Tibial nerve (tissue), 4 donors: ENCODE measurements at regions not wholly inside any gene's neighbourhood (a gene's known extent, or its start where the extent isn't known, plus 50 kb on each side); places are given as distances from the start of the nearest gene placed in this dataset.

Experiments
- DNase-seq, 2 donors: peaks; one replicate each; pipeline ENCODE4 v3.0.0-alpha.2; 2019; ENCODE audit warnings: low spot score in 2 of 2
- H3K27ac ChIP-seq, 4 donors: fragments of 200-600 bp; sonication (generic) in 3 of 4; one replicate each; pipeline ENCODE4 v1.5.1; 2017 to 2019; ENCODE audit warnings: mild to moderate bottlenecking in 1 of 4
- H3K27me3 ChIP-seq, 2 donors: fragments of 200-600 bp; sonication (generic) in 1 of 2; one replicate each; pipeline versions ENCODE4 v1.5.1 to v1.6.0; 2017 to 2019
- H3K36me3 ChIP-seq, 3 donors: fragments of 200-600 bp; sonication (generic); one replicate each; pipeline ENCODE4 v1.5.1; 2018 to 2019
- H3K4me1 ChIP-seq, 4 donors: fragments of 200-600 bp; sonication (generic) in 3 of 4; one replicate each; pipeline ENCODE4 v1.5.1; 2017 to 2019
- H3K4me3 ChIP-seq, 4 donors: fragments of 200-600 bp; sonication (generic) in 3 of 4; one replicate each; pipeline ENCODE4 v1.5.1; 2017 to 2019; ENCODE audit warnings: mild to moderate bottlenecking in 1 of 4, moderate library complexity in 1 of 4
- H3K9me3 ChIP-seq, 4 donors: fragments of 200-600 bp; sonication (generic) in 3 of 4; one replicate each; pipeline ENCODE4 v1.5.1; 2017 to 2019
- EP300 ChIP-seq, 2 donors: sonication (generic); formaldehyde crosslinking; IDR thresholded peaks; one replicate each; pipeline ENCODE4 v1.6.1; 2017; ENCODE audit warnings: antibody characterized with exemption in 2 of 2, mild to moderate bottlenecking in 1 of 2
- POLR2A ChIP-seq, 2 donors: fragments of 450-650 bp; IDR thresholded peaks; one replicate each; pipeline ENCODE4 v1.6.1; 2017; ENCODE audit warnings: antibody characterized with exemption in 2 of 2, mild to moderate bottlenecking in 2 of 2, moderate library complexity in 2 of 2
- WGBS, 2 donors: methylation state at CpG; one replicate each; pipeline ENCODE4 v1.1.5; 2018; 5-methylcytosine and 5-hydroxymethylcytosine counted together
- TF ChIP-seq, protein P1 (sequence below), 5 experiments: fragments of 200-600 bp in 3 of 5; fragments of 450-650 bp in 2 of 5; sonication (generic) in 3 of 5; IDR thresholded peaks; one replicate each; pipeline ENCODE4 v1.5.1; 2016 to 2019; ENCODE audit warnings: antibody characterized with exemption in 5 of 5, mild to moderate bottlenecking in 3 of 5, moderate library complexity in 2 of 5

DNA sequence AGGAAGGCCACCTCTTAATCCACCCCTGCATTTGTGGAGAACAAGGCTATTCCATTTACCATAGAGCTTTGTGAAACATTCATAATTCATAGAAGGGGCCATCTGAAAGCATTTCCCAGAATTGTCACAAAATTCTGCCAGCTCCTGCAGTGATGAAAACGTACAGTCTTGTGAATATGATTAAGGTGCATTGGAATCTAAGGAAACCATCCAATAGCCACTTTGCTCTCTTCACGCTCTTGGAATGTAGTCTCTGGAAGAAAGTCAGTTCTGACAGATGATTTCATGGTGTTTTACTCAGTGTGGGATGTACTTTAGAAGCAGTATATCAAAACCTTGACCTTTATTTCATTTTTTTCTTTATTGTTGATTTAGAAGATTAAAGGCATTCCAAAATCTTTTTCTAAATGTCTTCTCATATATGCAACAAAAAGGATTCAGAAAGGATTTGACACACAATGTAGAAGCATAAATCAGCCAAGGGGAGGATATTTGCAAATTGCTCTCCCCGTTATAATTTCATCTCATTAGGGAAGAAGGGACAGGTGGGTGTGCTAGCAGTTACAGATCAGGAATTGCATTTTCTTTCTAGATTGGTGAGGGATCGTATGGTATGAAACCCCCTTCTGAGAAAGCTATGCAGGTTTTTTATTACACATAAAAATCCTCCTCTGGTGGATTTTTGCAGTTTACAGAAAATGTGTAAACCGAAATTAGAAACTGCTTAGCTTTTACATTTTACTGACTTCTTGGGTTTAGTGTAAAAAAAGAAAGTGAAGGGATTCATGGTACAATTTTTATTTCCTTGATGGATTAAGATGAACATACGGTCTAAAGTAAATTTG, 390.2 kb downstream of the LRIG3 start:
- peaks cover 0 to 9% (median 0%) of the 10 kb centered on the region in 4 donors for H3K4me1 ChIP-seq
- 52 to 56% methylated on average over 6 of the region's 6 CpGs for WGBS, 2 donors
- DNase-seq = no peak
- TF ChIP-seq POLR2A (IDR thresholded peaks at IDR 0.05) (no peak), EP300 (IDR thresholded peaks at IDR 0.05) (no peak)
- TF ChIP-seq, protein P1, sequence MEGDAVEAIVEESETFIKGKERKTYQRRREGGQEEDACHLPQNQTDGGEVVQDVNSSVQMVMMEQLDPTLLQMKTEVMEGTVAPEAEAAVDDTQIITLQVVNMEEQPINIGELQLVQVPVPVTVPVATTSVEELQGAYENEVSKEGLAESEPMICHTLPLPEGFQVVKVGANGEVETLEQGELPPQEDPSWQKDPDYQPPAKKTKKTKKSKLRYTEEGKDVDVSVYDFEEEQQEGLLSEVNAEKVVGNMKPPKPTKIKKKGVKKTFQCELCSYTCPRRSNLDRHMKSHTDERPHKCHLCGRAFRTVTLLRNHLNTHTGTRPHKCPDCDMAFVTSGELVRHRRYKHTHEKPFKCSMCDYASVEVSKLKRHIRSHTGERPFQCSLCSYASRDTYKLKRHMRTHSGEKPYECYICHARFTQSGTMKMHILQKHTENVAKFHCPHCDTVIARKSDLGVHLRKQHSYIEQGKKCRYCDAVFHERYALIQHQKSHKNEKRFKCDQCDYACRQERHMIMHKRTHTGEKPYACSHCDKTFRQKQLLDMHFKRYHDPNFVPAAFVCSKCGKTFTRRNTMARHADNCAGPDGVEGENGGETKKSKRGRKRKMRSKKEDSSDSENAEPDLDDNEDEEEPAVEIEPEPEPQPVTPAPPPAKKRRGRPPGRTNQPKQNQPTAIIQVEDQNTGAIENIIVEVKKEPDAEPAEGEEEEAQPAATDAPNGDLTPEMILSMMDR (IDR thresholded peaks at IDR 0.05) = no peak
- H3K27me3 ChIP-seq = no peaks in the 10 kb centered on the region
- no peak overlapping the region for H3K4me3 ChIP-seq
- H3K36me3 ChIP-seq = no peaks in the 10 kb centered on the region
- H3K27ac ChIP-seq = no peak overlapping the region
- no peaks in the 10 kb centered on the region for H3K9me3 ChIP-seq

DNA sequence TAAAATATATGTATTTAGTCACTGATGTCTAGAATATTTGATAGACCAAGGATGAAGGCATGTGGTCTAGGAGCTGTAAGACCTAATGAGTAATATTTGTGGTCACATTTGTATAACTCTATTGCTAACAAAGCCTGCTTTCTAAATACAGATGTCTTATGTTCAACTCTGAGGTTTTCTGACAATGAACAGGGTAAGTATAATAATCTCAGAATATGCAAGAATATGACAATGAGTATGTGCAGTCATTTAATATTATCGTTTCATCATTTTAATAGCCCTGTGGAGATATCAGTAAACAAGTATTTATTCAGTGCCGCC, 389.6 kb downstream of the LRIG3 start:
- no peak overlapping the region for H3K27ac ChIP-seq
- 76 to 88% methylated on average over 2 of the region's 2 CpGs for WGBS, 2 donors
- H3K9me3 ChIP-seq = no peaks in the 10 kb centered on the region
- H3K4me1 ChIP-seq = peaks cover 0 to 9% (median 0%) of the 10 kb centered on the region in 4 donors
- H3K4me3 ChIP-seq = no peak overlapping the region
- no peaks in the 10 kb centered on the region for H3K27me3 ChIP-seq
- H3K36me3 ChIP-seq = no peaks in the 10 kb centered on the region
- DNase-seq = no peak
- TF ChIP-seq POLR2A (IDR thresholded peaks at IDR 0.05) = no peak
- TF ChIP-seq, protein P1 (IDR thresholded peaks at IDR 0.05) = no peak
- no peak for TF ChIP-seq EP300 (IDR thresholded peaks at IDR 0.05)

- H3K9me3 ChIP-seq = no peaks in the 10 kb centered on the region
- no peaks in the 10 kb centered on the region for H3K36me3 ChIP-seq
- DNase-seq = no peak
- no peak overlapping the region for H3K4me3 ChIP-seq
- H3K27ac ChIP-seq = no peak overlapping the region
- H3K27me3 ChIP-seq = no peaks in the 10 kb centered on the region
- WGBS, 2 donors = 90 to 95% methylated on average over 4 of the region's 4 CpGs
- peaks cover 0 to 9% (median 0%) of the 10 kb centered on the region in 4 donors for H3K4me1 ChIP-seq
- TF ChIP-seq, protein P1 (IDR thresholded peaks at IDR 0.05) = no peak
- TF ChIP-seq EP300 (IDR thresholded peaks at IDR 0.05) = no peak
- no peak for TF ChIP-seq POLR2A (IDR thresholded peaks at IDR 0.05)
These were observed 387.3 kb downstream of the LRIG3 start for GRCh38 chr12:58532855-58533608.

DNA sequence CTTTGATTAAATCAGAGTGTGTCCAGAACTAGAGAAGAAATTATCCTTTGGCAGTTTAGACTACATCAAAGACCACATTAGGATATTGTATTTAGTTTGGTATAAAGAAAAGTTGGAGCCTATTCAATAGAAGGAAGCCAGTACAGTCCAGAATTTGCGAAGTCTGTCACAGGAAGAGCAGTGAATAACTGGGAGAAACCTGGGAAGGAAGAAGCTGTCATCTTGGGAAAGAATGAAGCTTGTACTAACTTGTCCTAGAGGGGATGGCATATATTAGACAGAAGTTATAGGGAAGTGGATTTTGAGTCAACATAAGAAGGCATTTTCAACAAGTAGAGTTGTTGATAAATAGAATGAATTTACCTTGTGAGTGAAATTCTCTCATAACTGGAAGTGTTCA, 386.7 kb downstream of the LRIG3 start:
- H3K36me3 ChIP-seq = no peaks in the 10 kb centered on the region
- no peak for DNase-seq
- no peak for TF ChIP-seq EP300 (IDR thresholded peaks at IDR 0.05)
- TF ChIP-seq POLR2A (IDR thresholded peaks at IDR 0.05) = no peak
- TF ChIP-seq, protein P1 (IDR thresholded peaks at IDR 0.05) = no peak
- no peaks in the 10 kb centered on the region for H3K27me3 ChIP-seq
- H3K4me3 ChIP-seq = no peak overlapping the region
- no peaks in the 10 kb centered on the region for H3K9me3 ChIP-seq
- H3K4me1 ChIP-seq = peaks cover 0 to 9% (median 0%) of the 10 kb centered on the region in 4 donors
- H3K27ac ChIP-seq = no peak overlapping the region
- WGBS, 2 donors = 76% methylated on average over 1 of the region's 1 CpG

DNA sequence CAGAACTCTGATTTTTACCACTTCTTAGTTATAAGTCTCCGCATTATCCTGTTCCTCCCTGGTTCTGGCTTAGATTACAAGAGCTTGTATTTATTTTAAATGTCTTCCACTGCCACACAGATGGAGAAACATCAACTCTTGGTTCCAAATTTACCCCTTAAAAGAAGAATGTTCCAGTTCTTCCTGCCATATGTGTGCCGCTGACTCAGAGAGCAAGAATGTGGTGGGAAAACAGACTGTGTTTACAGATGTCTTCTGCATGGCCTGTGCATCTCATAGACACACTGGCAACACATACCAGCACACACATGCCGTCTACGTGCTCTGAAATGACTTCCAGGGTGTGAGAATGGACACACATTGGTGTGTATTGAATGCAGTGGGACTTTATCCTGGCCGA, 383.0 kb downstream of the LRIG3 start:
- H3K27me3 ChIP-seq = no peaks in the 10 kb centered on the region
- no peaks in the 10 kb centered on the region for H3K36me3 ChIP-seq
- 79 to 83% methylated on average over 5 of the region's 5 CpGs for WGBS, 2 donors
- no peak overlapping the region for H3K4me3 ChIP-seq
- H3K4me1 ChIP-seq = peaks cover 0 to 10% (median 0%) of the 10 kb centered on the region in 4 donors
- H3K9me3 ChIP-seq = no peaks in the 10 kb centered on the region
- TF ChIP-seq, protein P1 (IDR thresholded peaks at IDR 0.05) = no peak
- TF ChIP-seq EP300 (IDR thresholded peaks at IDR 0.05) (no peak), POLR2A (IDR thresholded peaks at IDR 0.05) (no peak)
- H3K27ac ChIP-seq = no peak overlapping the region
- no peak for DNase-seq
